Skin epidermis (tissue), 12 donors: ENCODE measurements at regions not wholly inside any gene's neighbourhood (a gene's known extent, or its start where the extent isn't known, plus 50 kb on each side); places are given as distances from the start of the nearest gene placed in this dataset.

Experiments
- H3K27ac ChIP-seq, 21 experiments: fragments of 200-600 bp; sonication (generic) in 11 of 21; one replicate each; pipeline ENCODE4 v1.5.0; 2020; ENCODE audit warnings: mild to moderate bottlenecking in 3 of 21, inconsistent platforms in 2 of 21, moderate library complexity in 2 of 21
- H3K4me3 ChIP-seq, 7 experiments: fragments of 200-600 bp; sonication (generic) in 2 of 7; one replicate each; pipeline ENCODE4 v1.5.0; 2020; ENCODE audit warnings: inconsistent platforms in 2 of 7, mild to moderate bottlenecking in 2 of 7, moderate library complexity in 1 of 7

- H3K4me3 ChIP-seq: no peak overlapping the region
- H3K27ac ChIP-seq: no peak overlapping the region
These were observed 99.7 kb downstream of the MAF start for GRCh38 chr16:79500866-79501265.

GRCh38 chr16:79500286-79500685 lies 100.3 kb downstream of the MAF start:
- no peak overlapping the region for H3K27ac ChIP-seq
- H3K4me3 ChIP-seq: no peak overlapping the region

DNA sequence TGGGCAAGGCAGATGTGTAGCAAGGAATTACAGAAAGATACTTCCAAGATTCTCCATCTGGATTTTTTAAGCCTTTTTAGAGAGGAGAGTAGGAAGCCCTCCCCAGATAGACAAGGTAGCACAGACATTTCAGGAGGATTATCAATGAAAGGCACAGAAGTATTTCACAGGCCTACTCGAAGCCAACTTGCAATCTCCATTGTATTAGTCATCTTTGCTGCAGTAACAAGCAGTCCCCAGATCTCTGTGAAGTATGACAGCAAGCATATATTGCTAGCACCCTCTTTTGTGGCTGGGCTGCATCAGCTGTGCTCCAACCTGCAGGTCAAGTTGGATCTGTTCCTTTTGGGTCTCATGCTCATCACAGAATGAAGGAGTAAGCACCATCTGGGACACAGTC lies 101.6 kb downstream of the MAF start:
- no peak overlapping the region for H3K4me3 ChIP-seq
- no peak overlapping the region for H3K27ac ChIP-seq

DNA sequence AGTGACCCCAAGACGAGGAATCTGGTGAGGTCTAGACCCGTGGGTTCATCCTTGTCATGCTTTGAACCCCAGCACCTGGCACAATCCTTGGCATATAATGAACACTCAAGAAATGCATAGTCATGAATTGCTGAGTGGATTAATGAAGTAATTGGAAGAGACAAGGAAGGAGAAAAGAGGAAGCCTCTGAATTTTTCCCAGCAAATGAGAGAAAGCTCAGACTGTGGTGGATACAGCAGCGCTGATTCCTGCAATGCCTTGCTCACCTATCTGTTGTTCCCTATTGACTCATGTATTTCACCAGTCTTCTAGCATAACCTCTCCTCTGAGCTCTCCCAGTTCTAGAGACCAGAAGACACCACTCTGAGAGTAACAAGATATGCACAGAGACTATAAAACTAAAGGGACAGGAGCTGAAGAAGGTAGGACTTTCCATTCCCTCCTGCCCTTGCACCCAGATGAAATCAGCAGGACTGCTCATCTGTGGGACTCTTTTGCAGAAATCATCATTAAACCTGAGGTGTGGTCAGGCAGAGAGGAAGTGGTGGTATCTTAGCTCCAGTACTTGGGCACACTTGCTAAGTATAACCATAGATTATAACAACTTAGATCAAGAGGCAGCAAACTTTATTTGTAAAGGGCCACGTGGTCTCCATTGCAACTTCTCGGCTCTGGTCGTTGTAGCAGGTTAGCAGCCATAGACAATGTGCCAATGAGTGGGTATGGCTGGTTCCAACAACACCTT lies 102.8 kb downstream of the MAF start:
- Histone ChIP-seq H3K4me3 (no peak overlapping the region), H3K27ac (no peak overlapping the region)

GRCh38 chr16:79493911-79494310 lies 106.6 kb downstream of the MAF start:
- Histone ChIP-seq H3K27ac (no peak overlapping the region), H3K4me3 (no peak overlapping the region)

DNA sequence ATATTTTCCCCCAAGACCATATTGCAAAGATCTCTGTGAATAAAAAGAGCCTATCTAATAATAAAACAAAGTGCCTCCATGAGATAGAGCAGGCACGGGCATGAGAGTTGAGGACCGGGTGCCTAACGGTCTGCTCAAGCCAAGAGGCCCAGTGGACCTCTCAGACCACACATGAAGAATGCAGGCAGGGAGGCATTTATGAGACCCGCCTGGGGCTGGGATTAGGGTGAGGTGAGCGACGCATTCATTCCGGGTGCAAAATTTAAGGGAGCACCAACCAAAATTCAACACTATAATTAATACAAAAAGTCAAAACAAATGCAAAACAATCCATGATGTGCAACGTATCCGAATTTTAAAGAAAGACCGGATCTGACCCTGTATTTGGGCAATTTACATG lies 108.5 kb downstream of the MAF start:
- no peak overlapping the region for H3K4me3 ChIP-seq
- H3K27ac ChIP-seq: no peak overlapping the region

GRCh38 chr16:79485020-79485419 lies 115.5 kb downstream of the MAF start:
- H3K27ac ChIP-seq: no peak overlapping the region
- H3K4me3 ChIP-seq: no peak overlapping the region

DNA sequence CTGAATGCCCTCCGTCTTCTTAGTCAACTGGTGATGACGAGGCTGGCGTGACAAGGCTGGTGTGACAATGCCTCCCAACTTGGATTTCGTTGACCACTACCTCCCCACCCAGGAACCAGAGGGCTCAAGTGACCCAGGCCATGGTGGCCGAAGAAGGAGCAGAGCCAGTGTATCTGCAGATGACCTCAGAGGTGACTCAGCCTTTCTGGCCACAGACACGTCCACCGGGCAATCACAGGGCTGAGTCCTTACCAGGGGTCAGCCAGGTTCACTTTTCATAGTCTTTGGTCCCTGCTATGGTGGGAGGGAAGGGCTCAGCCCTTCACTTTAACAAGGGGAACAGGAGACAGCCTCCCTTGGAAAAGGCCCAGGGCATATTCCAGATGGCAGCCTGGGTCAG lies 116.3 kb downstream of the MAF start:
- no peak overlapping the region for H3K27ac ChIP-seq
- H3K4me3 ChIP-seq: no peak overlapping the region

GRCh38 chr16:79483336-79483735 lies 117.2 kb downstream of the MAF start:
- H3K4me3 ChIP-seq: no peak overlapping the region
- H3K27ac ChIP-seq: no peak overlapping the region

DNA sequence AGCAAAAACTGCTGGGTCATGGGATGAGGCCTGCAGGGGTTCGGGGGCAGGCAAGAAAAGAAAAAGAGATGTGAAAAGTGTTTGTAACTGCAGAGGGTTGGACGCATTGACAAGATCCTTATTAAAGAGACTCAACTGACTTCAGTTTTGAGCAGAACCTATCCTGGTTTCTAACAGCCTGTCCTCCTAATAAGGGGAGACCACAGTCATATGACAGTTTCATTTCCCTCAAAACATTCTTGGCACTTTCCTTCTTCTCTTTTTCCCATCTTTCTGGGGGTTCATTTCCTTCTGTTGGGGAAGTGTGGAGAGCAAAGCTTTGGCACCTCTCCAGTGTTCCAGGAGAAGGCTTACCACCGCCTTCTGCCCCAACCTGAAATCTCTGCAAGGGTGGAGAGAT lies 118.5 kb downstream of the MAF start:
- H3K4me3 ChIP-seq: no peak overlapping the region
- no peak overlapping the region for H3K27ac ChIP-seq

GRCh38 chr16:79480929-79481328 lies 119.6 kb downstream of the MAF start:
- no peak overlapping the region for H3K4me3 ChIP-seq

GRCh38 chr16:79480056-79480455 lies 120.5 kb downstream of the MAF start:
- Histone ChIP-seq H3K4me3 (no peak overlapping the region), H3K27ac (no peak overlapping the region)

More at GRCh38 chr16:79480929-79481328, 119.6 kb downstream of the MAF start:
- H3K27ac ChIP-seq: no peak overlapping the region

DNA sequence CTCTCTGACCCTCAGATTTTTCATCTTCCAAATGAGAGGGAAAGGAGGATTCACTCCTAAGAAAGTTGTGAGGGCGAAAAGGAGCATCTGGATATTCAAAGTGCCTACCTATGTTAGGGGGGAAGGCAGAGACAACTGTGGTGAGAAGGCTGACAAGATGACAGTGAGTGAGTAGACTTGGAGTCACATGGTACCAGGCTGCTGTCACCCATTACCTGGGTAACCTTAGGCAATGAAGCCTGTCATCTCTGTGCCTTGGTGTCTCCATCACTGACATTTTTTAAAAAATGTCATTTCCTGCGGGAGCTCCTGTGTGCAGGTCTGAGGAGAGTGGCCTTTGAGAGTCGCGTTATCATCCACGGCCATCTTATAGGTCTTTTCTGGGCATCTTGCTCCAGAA lies 124.0 kb downstream of the MAF start:
- no peak overlapping the region for H3K4me3 ChIP-seq
- no peak overlapping the region for H3K27ac ChIP-seq

- H3K27ac ChIP-seq: no peak overlapping the region
These were observed 124.7 kb downstream of the MAF start for GRCh38 chr16:79475841-79476240.

GRCh38 chr16:79473456-79473855 lies 127.1 kb downstream of the MAF start:
- no peak overlapping the region for H3K4me3 ChIP-seq
- no peak overlapping the region for H3K27ac ChIP-seq

More at GRCh38 chr16:79475841-79476240, 124.7 kb downstream of the MAF start:
- H3K4me3 ChIP-seq: no peak overlapping the region

DNA sequence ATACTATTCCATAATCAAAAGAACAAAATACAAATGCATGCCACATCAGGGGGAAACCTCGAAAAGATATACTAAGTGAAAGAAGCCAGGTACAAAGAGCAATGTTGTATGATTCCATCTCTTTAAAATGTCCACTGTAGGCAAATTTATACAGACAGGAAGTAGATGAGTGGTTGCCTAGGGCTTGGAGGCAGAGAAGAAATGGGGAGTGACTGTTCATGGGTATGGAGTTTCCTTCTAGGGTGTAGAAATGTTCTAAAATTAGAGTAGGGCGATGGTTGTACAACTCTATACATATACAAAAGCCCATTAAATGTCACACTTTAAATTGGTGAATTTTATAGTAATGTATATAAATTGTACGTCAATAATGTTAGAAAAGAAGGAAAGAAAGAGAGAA lies 128.1 kb downstream of the MAF start:
- H3K4me3 ChIP-seq: no peak overlapping the region

DNA sequence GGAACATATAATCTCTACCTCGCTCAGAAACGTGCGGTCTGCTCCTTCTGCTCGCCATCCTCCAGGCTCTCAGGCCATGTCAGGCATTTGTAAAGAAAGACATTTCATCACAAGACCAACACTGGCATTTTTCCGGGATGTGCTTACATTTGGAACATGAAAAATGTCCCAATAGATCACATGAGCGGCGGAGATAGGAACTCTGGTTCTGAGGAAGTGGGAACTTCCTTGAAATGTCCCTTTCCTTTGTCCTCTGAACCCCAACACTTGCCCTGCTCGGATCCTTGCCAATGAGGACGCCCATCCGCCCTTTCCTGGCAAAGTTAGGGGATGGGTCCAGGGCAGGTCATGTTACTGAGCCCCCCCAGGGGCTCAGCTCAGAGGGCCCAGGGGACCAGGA lies 130.5 kb downstream of the MAF start:
- no peak overlapping the region for H3K4me3 ChIP-seq
- peak overlapping the region in 1 of 21 experiments; percentile 40 for H3K27ac ChIP-seq

More for the DNA sequence above, 128.1 kb downstream of the MAF start:
- no peak overlapping the region for H3K27ac ChIP-seq

GRCh38 chr16:79468631-79469030 lies 131.9 kb downstream of the MAF start:
- Histone ChIP-seq H3K4me3 (no peak overlapping the region), H3K27ac (no peak overlapping the region)

DNA sequence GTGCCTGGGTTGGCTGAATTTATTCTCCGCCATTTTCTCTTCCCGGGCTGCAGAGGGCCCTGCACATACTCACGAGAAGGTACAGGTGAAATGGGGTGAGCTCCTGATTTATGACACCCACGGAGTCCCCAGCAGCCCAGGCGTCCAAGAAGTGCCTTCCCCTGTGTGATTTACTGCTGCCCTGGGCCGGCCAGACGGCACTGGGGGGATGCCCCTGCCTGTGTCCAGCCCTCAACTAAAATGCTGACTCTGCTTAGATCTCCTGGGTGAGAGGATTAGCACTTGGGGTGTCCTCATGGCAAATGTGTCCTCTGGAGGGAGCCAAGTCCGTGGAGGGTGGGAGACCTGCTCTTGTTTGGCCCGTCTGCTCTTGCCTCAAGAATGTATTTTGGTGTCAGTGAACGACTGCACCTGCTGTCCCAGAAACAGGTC lies 132.4 kb downstream of the MAF start:
- H3K4me3 ChIP-seq: no peak overlapping the region
- H3K27ac ChIP-seq: no peak overlapping the region

DNA sequence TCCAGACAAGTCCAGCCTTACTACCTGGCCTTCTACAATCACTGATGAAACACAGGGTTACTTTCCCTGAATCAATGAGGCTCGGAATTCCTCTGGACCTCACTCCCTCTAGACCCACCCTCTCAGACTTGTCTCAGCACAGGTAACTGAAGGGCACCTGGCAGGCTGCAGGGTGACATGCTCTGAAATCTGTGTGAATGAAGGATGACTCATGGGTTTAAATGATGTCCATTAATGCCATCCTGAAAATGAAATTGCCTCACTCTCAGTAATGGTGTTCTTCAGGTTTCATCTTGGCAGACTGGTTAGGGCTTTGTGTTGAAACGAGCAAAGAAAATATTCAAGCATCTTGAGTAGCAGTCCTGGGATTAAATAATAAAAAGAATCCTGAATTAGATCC lies 134.4 kb downstream of the MAF start:
- Histone ChIP-seq H3K4me3 (no peak overlapping the region), H3K27ac (no peak overlapping the region)

DNA sequence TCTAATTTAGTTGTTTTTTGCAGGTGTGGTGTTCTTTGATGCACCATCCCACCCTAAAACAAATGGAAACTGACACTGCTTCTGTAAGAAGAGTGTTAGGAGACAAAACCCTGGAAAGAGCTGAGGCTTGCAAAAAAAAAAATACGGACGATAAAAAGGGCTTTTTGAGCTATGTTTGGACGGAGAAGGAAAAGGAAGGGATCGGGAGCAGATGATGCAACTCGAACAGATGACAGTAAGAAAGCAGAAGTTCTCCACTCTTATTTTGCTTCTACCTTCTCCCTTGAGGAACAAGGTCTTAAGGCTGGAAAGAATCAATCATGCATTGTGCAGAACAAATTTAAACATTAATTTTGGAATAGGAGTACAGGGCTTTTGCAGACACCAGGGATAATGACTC lies 136.7 kb downstream of the MAF start:
- Histone ChIP-seq H3K4me3 (no peak overlapping the region), H3K27ac (no peak overlapping the region)

DNA sequence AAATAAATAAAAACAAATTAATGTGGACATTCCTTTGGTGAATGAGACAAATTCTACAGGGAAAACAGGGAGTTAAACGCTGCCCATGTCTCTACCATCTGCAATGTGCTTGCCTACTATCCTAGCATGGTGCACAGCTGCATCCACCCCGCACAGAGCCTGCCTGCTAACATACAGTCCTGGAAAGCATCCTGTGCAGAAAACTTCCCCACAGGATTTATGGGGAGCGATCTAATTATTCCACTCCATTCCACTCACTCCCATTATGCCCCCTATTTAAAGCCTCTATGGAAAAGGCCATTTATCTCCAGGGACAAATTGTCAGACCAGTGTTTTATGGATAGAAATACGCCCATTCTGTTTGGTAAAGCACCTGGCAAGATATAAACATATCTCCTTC lies 144.5 kb downstream of the MAF start:
- Histone ChIP-seq H3K4me3 (no peak overlapping the region), H3K27ac (no peak overlapping the region)
